GM21619 (cell line): ENCODE measurements at regions not wholly inside any gene's neighbourhood (a gene's known extent, or its start where the extent isn't known, plus 50 kb on each side); places are given as distances from the start of the nearest gene placed in this dataset.
"Not testable (repeated sequence)": the region's sequence is repeated elsewhere in the genome, so short reads cannot be mapped to it uniquely, and the experiment has no call there.

Experiments used
- ATAC-seq: cut with Tn5 transposase; IDR thresholded peaks from one replicate; pipeline ENCODE4 v1.9.1; 2021; ENCODE audit not compliant: unreplicated experiment

- no peak for ATAC-seq
These were observed 688.2 kb upstream of the CDH6 start for GRCh38 chr5:30505014-30505886.

GRCh38 chr5:30502277-30502676 lies 691.2 kb upstream of the CDH6 start:
- ATAC-seq: no peak

DNA sequence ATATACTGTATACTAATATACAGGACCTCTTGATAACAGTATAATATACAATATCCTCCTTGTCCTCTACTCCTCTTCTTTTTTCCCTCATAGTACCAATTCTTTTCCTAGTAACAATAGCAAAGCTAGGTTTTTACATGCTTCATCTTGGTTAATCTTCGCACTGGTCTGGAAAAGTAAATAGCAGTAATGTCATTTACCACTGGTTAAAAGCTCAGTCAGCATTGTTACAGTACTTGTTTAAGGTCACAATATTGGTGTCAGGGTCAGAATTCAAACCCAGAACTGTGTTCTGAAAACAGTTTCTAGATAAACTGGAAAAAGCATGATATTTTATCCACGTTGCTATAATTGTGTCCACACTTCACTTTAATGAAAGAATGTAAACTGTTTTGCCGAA lies 692.4 kb upstream of the CDH6 start:
- ATAC-seq: no peak

- no peak for ATAC-seq
These were observed 693.0 kb upstream of the CDH6 start for GRCh38 chr5:30500513-30500912.

GRCh38 chr5:30499402-30499801 lies 694.1 kb upstream of the CDH6 start:
- no peak for ATAC-seq

GRCh38 chr5:30498972-30499371 lies 694.5 kb upstream of the CDH6 start:
- no peak for ATAC-seq

- ATAC-seq: not testable (repeated sequence)
These were observed 695.0 kb upstream of the CDH6 start for GRCh38 chr5:30498509-30498908.

- not testable (repeated sequence) for ATAC-seq
These were observed 699.4 kb upstream of the CDH6 start for GRCh38 chr5:30494113-30494512.

DNA sequence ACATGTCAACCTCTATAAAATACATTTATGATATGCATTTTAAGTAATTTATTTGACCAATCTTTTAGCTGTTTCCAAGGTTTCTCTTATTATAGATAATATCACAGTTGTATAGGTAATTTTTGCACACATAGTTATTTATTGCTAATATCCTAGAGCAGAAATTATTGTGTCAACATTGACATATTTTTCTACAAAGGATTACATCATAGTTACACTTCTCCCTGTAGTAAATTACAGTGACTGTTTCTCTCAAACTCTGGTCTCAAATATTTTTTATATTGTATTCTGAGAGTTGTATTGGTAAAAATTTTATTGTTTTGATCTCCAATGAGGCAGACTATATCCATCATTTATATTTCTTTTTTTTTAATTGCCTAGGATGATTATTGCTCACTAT lies 714.4 kb upstream of the CDH6 start:
- ATAC-seq: no peak

DNA sequence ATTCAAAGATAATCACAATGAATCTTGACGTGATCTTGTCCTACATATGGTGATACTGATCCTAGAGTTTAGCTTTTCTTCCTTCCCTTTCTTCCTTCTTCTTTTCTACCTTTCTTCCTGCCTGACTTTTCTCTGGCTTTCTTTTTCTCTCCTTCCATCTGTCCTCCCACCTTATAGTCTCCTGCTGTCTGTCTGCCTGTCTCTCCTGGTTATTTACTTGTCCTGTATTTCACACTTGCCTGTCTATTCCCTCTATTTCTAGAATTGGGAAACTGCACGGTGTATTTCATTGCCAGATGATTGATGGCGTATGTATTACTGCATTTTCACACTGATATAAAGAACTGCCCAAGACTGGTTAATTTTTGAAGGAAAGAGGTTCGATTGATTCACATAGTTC lies 718.1 kb upstream of the CDH6 start:
- no peak for ATAC-seq

GRCh38 chr5:30469691-30470090 lies 723.8 kb upstream of the CDH6 start:
- no peak for ATAC-seq

GRCh38 chr5:30458681-30459080 lies 734.8 kb upstream of the CDH6 start:
- no peak for ATAC-seq

DNA sequence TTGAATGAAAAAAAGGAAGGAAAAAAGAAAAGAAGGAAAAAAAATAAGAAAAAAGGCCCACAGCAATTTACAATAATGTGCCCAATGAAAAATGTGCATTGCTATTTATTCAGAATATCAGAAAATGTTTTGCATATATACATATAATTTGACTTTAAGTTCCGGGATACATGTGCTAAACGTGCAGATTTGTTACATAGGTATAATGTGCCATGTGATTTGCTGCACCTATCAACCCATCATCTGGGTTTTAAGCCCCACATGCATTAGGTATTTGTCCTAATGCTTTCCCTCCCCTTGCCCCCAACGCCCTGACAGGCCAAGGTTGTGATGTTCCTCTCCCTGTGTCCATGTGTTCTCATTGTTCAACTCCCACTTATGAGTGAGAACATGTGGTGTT lies 738.0 kb upstream of the CDH6 start:
- ATAC-seq: not testable (repeated sequence)

- ATAC-seq: no peak
These were observed 740.3 kb upstream of the CDH6 start for GRCh38 chr5:30453168-30453567.

DNA sequence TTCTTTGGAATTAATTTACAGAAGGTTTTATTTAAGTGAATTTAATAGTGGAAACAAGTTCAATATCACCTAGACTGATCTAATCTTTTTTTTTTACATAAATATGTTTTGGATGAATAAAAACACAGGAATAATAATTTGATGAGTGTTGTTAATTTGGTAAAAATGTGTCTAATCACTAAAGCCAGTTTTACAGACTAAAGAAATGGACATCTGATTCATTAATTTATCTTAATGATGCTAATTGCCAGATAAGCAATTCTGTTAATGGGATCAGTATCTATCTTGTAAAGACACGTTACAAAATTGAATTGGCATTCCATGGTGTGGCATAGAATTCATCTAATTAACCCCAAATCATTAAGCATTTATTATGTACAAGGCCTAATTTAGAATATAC lies 743.3 kb upstream of the CDH6 start:
- no peak for ATAC-seq

DNA sequence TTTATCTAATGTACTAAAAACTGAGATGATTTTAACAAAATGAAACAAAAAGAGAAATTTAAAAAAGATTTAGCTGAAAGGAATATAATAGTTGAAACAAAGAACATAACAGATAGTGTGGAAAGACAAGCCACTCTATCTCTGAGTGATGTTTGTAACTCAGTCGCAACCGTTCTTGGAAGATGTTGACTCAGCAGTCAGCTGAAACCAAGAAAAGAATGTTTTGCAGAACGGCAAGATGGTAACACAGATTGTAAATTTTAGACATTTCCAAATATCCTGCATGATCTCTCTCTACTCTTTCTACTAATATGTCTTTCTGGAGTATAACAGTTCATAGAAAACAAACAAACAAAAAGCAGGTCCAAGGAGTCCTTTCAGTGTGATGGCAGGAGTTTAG lies 746.1 kb upstream of the CDH6 start:
- no peak for ATAC-seq

DNA sequence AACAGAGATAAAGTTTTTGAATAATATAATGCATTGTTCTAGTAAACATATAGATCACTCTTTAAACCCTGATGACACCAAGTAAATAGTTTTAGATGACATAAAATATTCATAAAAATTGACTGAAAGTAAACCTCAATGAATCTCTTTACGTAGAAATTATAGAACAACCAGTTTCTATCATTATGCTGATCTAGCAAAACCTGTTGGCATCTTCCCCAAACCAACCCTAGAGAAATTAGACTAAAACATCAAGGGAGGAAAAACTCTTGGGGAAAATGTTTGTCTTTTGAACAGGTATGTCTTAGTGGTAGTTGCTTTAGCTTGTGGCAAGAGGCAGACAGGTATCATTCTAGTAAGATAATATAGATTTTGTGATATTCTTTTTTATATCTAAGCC lies 747.0 kb upstream of the CDH6 start:
- no peak for ATAC-seq

DNA sequence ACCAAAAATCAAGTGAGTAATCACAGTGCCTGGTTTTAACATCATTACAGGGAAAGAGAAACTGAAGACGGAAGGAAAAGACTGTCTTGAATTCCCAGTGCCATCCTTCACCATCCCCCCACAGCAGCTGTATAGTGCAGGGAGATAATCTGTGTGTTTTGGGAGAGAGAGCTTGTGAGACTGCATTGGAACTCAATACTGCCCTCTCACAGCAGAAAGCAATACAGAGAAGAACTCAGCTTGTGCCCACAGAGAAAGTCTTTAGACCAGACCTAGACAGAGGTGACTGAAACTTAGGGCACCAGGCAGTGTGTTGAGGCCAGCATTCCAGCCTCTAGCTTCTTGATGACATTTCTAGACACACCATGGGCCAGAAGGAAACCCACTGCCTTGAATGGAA lies 754.7 kb upstream of the CDH6 start:
- ATAC-seq: no peak

DNA sequence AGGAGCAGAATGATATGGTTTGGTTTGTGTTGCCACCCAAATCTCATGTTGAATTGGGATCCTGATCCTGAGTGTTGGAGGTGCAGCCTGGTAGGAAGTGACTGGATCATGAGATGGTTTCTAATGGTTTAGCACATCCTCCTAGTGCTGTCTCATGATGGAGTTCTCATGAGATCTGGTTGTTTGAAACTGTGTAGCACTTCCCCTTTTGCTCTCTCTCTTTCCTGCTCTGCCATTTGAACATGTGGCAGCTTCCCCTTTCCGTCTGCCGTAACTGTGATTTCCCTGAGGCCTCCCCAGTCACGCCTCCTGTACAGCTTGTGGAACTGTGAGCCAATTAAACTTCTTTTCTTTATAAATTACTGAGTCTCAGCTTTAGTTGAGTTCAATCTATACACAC lies 756.8 kb upstream of the CDH6 start:
- ATAC-seq: no peak

DNA sequence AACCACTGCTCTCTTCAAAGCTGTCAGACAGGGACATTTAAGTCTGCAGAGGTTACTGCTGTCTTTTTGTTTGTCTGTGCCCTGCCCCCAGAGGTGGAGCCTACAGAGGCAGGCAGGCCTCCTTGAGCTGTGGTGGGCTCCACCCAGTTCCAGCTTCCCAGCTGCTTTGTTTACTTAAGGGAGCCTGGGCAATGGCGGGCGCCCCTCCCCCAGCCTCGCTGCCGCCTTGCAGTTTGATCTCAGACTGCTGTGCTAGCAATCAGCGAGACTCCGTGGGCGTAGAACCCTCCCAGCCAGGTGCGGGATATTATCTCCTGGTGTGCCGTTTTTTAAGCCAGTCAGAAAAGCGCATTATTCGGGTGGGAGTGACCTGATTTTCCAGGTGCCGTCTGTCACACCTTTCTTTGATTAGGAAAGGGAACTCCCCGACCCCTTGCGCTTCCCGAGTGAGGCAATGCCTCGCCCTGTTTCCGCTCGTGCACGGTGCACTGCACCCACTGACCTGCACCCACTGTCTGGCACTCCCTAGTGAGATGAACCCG lies 764.5 kb upstream of the CDH6 start:
- not testable (repeated sequence) for ATAC-seq

DNA sequence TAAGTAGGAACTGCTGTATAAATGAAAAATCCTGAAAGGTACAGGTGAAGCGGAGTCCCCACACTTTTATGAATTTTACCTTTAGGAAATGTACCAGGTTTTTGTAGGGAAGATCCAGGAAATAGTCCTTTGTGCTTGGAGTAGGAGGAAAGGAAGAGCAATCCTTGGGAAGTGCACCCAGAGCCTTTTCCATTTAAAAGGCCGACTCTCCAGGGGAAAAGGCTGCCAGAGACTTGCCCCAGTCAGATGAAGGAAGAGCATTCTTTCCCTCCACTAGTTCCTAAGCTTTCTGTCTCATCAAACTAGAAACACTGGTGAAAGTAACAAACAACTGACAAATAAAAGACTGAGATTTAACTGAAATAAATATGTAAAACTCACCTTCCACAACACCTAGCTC lies 779.4 kb upstream of the CDH6 start:
- no peak for ATAC-seq

- ATAC-seq: no peak
These were observed 779.9 kb upstream of the CDH6 start for GRCh38 chr5:30413540-30413939.

- ATAC-seq: no peak
These were observed 787.7 kb upstream of the CDH6 start for GRCh38 chr5:30405821-30406220.
